ENCODE measurements at regions not wholly inside any gene's neighbourhood (a gene's known extent, or its start where the extent isn't known, plus 50 kb on each side); places are given as distances from the start of the nearest gene placed in this dataset.

DNA sequence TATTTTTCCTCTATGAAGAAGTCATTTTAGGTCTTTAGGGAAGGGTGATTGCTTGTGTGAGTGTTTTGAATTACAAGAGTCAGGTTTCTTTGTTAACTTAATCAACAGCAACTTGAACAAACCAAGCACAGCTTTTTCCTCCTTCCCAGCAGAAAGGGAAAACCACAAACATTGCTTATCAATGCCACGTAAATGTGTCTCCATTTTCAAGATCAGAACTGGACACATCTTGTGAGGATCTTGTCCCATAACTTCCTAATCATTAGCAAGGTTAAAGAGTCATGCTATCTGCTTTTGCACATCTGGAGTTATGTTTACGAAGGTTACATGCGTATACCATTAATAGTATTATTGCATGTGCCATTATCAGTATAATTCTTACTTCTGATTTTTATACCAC lies 248.0 kb upstream of the FLRT2 start:
- Histone ChIP-seq H3K4me3 (ENCODE audit: insufficient read depth in 1 of 2, low read depth in 1 of 2, low read length in 2 of 2) (no peak overlapping the region), H3K18ac (ENCODE audit: low read depth in 1 of 2, low read length in 2 of 2) (no peak overlapping the region), H3K79me1 (replicated peaks; ENCODE audit: low read length, poor library complexity, severe bottlenecking) (no peaks in the 10 kb centered on the region), H2BK12ac (ENCODE audit: low read length in 2 of 2) (no peak overlapping the region), H3K9ac (ENCODE audit: low read length) (no peak overlapping the region), H2BK5ac (ENCODE audit: low read depth, low read length, poor library complexity, severe bottlenecking) (no peak overlapping the region), H3K36me3 (ENCODE audit: control insufficient read depth in 1 of 2, insufficient read depth in 2 of 2, low read depth in 1 of 2, low read length in 2 of 2) (no peaks in the 10 kb centered on the region), H3K14ac (ENCODE audit: low read length in 2 of 2) (no peak overlapping the region), H3K4me2 (ENCODE audit: low read length, poor library complexity, severe bottlenecking) (no peak overlapping the region), H4K8ac (ENCODE audit: low read length) (no peak overlapping the region), H3K27me3 (ENCODE audit: control insufficient read depth in 1 of 2, insufficient read depth in 1 of 2, low read length in 2 of 2) (no peaks in the 10 kb centered on the region), H2BK120ac (ENCODE audit: low read depth, low read length) (no peak overlapping the region), H3K4me1 (ENCODE audit: control insufficient read depth, insufficient read depth, low read depth, low read length) (no peaks in the 10 kb centered on the region), H3K23ac (ENCODE audit: low read length in 2 of 2) (no peak overlapping the region), H2BK15ac (ENCODE audit: low read depth, poor library complexity, severe bottlenecking) (no peak overlapping the region), H3K27ac (ENCODE audit: low read length, poor library complexity, severe bottlenecking) (no peak overlapping the region), H4K91ac (ENCODE audit: low read length) (no peak overlapping the region), H2AK5ac (ENCODE audit: low read length, severe bottlenecking) (no peak overlapping the region), H3K9me3 (ENCODE audit: control insufficient read depth, low read length) (no peaks in the 10 kb centered on the region), H2AFZ (ENCODE audit: low read depth, low read length) (no peak overlapping the region), H3K4ac (ENCODE audit: low read depth in 1 of 2, low read length in 2 of 2) (no peak overlapping the region)
- peak; percentile 6 for DNase-seq
- 23% methylated on average over 1 of the region's 3 CpGs for WGBS

DNA sequence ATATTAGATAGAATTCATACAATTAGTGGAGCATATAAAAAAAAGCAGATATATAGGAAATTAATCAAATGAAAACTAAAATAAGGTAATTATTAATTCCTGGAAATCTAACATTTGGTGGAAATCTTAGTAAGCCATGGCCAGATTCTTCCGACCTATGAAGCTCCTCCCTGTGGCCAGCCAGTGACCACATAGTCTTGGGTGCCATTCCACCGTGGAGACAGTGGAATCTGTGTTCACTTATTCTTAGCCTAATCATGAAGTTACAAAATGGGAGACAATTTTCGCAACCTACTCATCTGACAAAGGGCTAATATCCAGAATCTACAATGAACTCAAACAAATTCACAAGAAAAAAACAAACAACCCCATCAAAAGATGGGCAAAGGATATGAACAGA lies 241.9 kb upstream of the FLRT2 start:
- Histone ChIP-seq H3K4me2 (ENCODE audit: low read length, poor library complexity, severe bottlenecking) (no peak overlapping the region), H3K9ac (ENCODE audit: low read length) (no peak overlapping the region), H2BK120ac (ENCODE audit: low read depth, low read length) (no peak overlapping the region), H2BK12ac (ENCODE audit: low read length in 2 of 2) (no peak overlapping the region), H3K4me1 (ENCODE audit: control insufficient read depth, insufficient read depth, low read depth, low read length) (no peaks in the 10 kb centered on the region), H2BK15ac (ENCODE audit: low read depth, poor library complexity, severe bottlenecking) (no peak overlapping the region), H3K9me3 (ENCODE audit: control insufficient read depth, low read length) (no peaks in the 10 kb centered on the region), H3K27me3 (ENCODE audit: control insufficient read depth in 1 of 2, insufficient read depth in 1 of 2, low read length in 2 of 2) (no peaks in the 10 kb centered on the region), H3K79me1 (replicated peaks; ENCODE audit: low read length, poor library complexity, severe bottlenecking) (no peaks in the 10 kb centered on the region), H2BK5ac (ENCODE audit: low read depth, low read length, poor library complexity, severe bottlenecking) (no peak overlapping the region), H2AK5ac (ENCODE audit: low read length, severe bottlenecking) (no peak overlapping the region), H3K27ac (ENCODE audit: low read length, poor library complexity, severe bottlenecking) (no peak overlapping the region), H3K4me3 (ENCODE audit: insufficient read depth in 1 of 2, low read depth in 1 of 2, low read length in 2 of 2) (no peak overlapping the region), H3K4ac (ENCODE audit: low read depth in 1 of 2, low read length in 2 of 2) (no peak overlapping the region), H4K8ac (ENCODE audit: low read length) (no peak overlapping the region), H3K18ac (ENCODE audit: low read depth in 1 of 2, low read length in 2 of 2) (no peak overlapping the region), H3K36me3 (ENCODE audit: control insufficient read depth in 1 of 2, insufficient read depth in 2 of 2, low read depth in 1 of 2, low read length in 2 of 2) (no peaks in the 10 kb centered on the region), H3K14ac (ENCODE audit: low read length in 2 of 2) (no peak overlapping the region), H3K23ac (ENCODE audit: low read length in 2 of 2) (no peak overlapping the region), H4K91ac (ENCODE audit: low read length) (no peak overlapping the region), H2AFZ (ENCODE audit: low read depth, low read length) (no peak overlapping the region)
- 96% methylated on average over 3 of the region's 3 CpGs for WGBS
- no peak for DNase-seq

DNA sequence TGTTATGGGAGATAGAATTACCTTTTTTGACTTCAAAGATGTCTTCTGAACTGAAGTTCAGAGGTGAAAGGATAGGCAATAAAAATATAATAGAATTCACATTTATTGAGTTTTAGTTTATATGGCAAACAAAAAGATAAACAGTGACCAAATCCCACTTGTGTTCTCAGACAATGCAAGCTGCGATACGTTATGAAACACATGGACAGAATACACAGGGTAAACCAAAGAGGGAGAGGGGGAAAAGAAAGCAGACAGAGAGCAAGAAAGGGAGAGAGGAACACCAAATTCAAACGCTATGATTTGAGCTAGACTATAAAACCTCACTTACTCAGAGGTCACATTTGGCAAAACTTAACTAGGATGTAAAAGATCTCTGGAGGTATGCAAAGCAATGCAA lies 238.2 kb upstream of the FLRT2 start:
- Histone ChIP-seq H2BK5ac (ENCODE audit: low read depth, low read length, poor library complexity, severe bottlenecking) (no peak overlapping the region), H2BK15ac (ENCODE audit: low read depth, poor library complexity, severe bottlenecking) (no peak overlapping the region), H3K4me1 (ENCODE audit: control insufficient read depth, insufficient read depth, low read depth, low read length) (no peaks in the 10 kb centered on the region), H3K27me3 (ENCODE audit: control insufficient read depth in 1 of 2, insufficient read depth in 1 of 2, low read length in 2 of 2) (no peaks in the 10 kb centered on the region), H2BK120ac (ENCODE audit: low read depth, low read length) (no peak overlapping the region), H3K23ac (ENCODE audit: low read length in 2 of 2) (no peak overlapping the region), H4K8ac (ENCODE audit: low read length) (no peak overlapping the region), H3K79me1 (replicated peaks; ENCODE audit: low read length, poor library complexity, severe bottlenecking) (no peaks in the 10 kb centered on the region), H3K4me2 (ENCODE audit: low read length, poor library complexity, severe bottlenecking) (no peak overlapping the region), H4K91ac (ENCODE audit: low read length) (no peak overlapping the region), H3K4ac (ENCODE audit: low read depth in 1 of 2, low read length in 2 of 2) (no peak overlapping the region), H3K27ac (ENCODE audit: low read length, poor library complexity, severe bottlenecking) (no peak overlapping the region), H3K18ac (ENCODE audit: low read depth in 1 of 2, low read length in 2 of 2) (no peak overlapping the region), H2AFZ (ENCODE audit: low read depth, low read length) (no peak overlapping the region), H3K9ac (ENCODE audit: low read length) (no peak overlapping the region), H3K4me3 (ENCODE audit: insufficient read depth in 1 of 2, low read depth in 1 of 2, low read length in 2 of 2) (no peak overlapping the region), H2BK12ac (ENCODE audit: low read length in 2 of 2) (no peak overlapping the region), H3K36me3 (ENCODE audit: control insufficient read depth in 1 of 2, insufficient read depth in 2 of 2, low read depth in 1 of 2, low read length in 2 of 2) (no peaks in the 10 kb centered on the region), H3K9me3 (ENCODE audit: control insufficient read depth, low read length) (no peaks in the 10 kb centered on the region), H3K14ac (ENCODE audit: low read length in 2 of 2) (no peak overlapping the region), H2AK5ac (ENCODE audit: low read length, severe bottlenecking) (no peak overlapping the region)
- DNase-seq, result no peak
- WGBS, result 100% methylated on average over 2 of the region's 3 CpGs

DNA sequence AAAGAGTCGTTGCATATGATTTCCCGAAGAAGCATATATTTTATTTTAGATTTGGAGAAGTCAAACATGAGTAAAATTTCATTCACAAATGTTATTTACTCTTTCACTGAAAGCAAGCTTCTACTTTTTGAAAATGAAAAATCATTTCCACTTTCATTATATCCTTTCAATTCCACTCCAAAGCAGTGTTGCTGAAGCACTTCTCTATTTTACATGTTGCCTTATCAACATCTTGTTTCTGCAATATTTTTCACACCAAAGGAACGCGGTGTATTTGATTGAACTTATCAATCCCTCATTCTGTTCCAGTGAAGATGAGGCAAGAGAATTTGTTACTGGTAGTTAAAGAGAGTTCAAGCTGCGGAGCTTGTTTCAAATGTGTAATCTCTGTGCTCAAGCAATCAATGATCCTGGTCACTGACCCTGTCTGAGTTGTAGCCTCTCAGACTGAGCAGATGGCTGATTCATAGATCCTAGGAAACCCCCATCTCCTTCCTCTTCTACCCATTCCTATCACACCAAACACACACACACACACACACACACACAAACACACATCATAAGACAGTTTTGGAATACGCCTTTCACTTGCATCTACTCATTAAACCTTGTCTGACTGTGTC lies 236.2 kb upstream of the FLRT2 start:
- Histone ChIP-seq H2AK5ac (ENCODE audit: low read length, severe bottlenecking) (no peak overlapping the region), H4K8ac (ENCODE audit: low read length) (no peak overlapping the region), H2BK15ac (ENCODE audit: low read depth, poor library complexity, severe bottlenecking) (no peak overlapping the region), H2BK5ac (ENCODE audit: low read depth, low read length, poor library complexity, severe bottlenecking) (no peak overlapping the region), H4K91ac (ENCODE audit: low read length) (no peak overlapping the region), H3K9me3 (ENCODE audit: control insufficient read depth, low read length) (peaks cover 5% of the 10 kb centered on the region), H3K27ac (ENCODE audit: low read length, poor library complexity, severe bottlenecking) (no peak overlapping the region), H3K9ac (ENCODE audit: low read length) (no peak overlapping the region), H3K14ac (ENCODE audit: low read length in 2 of 2) (no peak overlapping the region), H3K36me3 (ENCODE audit: control insufficient read depth in 1 of 2, insufficient read depth in 2 of 2, low read depth in 1 of 2, low read length in 2 of 2) (no peaks in the 10 kb centered on the region), H2BK120ac (ENCODE audit: low read depth, low read length) (no peak overlapping the region), H3K4ac (ENCODE audit: low read depth in 1 of 2, low read length in 2 of 2) (no peak overlapping the region), H3K4me1 (ENCODE audit: control insufficient read depth, insufficient read depth, low read depth, low read length) (no peaks in the 10 kb centered on the region), H2AFZ (ENCODE audit: low read depth, low read length) (no peak overlapping the region), H3K4me2 (ENCODE audit: low read length, poor library complexity, severe bottlenecking) (no peak overlapping the region), H3K27me3 (ENCODE audit: control insufficient read depth in 1 of 2, insufficient read depth in 1 of 2, low read length in 2 of 2) (no peaks in the 10 kb centered on the region), H3K23ac (ENCODE audit: low read length in 2 of 2) (no peak overlapping the region), H3K79me1 (replicated peaks; ENCODE audit: low read length, poor library complexity, severe bottlenecking) (no peaks in the 10 kb centered on the region), H3K4me3 (ENCODE audit: insufficient read depth in 1 of 2, low read depth in 1 of 2, low read length in 2 of 2) (no peak overlapping the region), H3K18ac (ENCODE audit: low read depth in 1 of 2, low read length in 2 of 2) (no peak overlapping the region), H2BK12ac (ENCODE audit: low read length in 2 of 2) (no peak overlapping the region)
- WGBS, result 93% methylated on average over 4 of the region's 6 CpGs
- no peak for DNase-seq
